ENCODE measurements at regions not wholly inside any gene's neighbourhood (a gene's known extent, or its start where the extent isn't known, plus 50 kb on each side); places are given as distances from the start of the nearest gene placed in this dataset.

DNA sequence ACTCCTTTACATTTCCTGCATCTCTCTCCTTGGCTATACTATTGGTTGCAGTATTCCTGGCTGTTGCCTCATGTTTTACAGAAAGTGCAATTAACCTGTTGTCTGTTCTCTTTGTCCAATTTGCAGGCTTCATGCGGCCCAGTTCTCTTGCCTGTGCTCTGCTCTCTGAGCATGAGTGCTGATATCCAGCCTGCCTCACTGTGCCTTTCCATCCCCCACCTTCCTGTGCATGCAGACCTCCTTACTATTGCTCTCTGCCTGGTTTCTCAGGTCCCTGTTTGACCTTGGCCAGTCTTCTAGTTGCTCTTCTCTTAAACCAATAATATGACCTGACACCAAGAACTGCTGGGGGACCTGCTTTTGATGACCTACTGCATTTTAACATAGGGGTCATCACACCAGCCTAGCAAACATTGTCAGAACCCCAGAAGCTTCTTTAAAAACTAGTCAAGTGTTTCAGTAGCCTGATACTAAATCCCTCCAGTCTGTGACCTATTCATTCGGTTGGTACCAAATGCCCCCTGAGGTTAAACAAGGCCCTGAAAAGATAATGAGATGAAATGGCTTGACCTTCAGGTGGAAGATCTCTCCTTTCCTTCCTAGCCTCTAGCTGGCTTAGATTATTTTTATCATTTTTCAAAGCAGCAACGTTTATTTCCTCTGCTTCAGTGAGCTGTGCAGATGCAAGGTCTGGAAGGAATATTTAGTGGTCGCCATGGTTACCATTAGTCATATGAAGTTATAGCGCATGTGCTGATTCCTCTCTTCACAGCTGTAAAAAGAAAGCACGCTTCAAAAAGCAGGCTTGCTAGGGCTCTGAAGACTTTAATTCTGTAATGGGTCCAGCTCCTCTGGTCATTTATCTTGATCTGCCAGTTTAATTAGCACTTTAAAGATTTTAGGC lies 216.5 kb downstream of the PHLDA1 start:
- no peaks in the 10 kb centered on the region for H3K9me3 ChIP-seq (ENCODE audit: control insufficient read depth in 3 of 3, low read length in 3 of 3)

DNA sequence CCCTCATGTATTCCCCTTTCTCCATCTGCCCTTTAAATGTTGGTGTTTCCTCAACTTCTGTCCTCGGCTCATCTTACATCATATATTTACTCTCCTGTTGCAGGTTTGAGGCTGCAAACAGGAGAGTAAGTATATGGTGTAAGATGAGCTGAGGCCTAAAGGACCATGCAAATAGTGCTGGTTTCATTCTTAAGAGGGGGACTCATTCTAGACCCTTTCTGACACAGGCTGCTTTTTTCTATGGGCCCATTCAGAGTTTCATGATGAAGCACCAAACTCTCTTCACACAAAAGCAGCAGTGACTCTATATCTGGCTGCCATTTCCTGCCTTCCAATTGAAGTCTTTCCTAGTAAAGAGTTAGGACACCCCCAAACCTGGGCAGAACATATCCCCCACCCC lies 218.5 kb downstream of the PHLDA1 start:
- Histone ChIP-seq H3K4me3 (ENCODE audit: low read length in 3 of 3) (no peak overlapping the region), H3K9me3 (ENCODE audit: control insufficient read depth in 3 of 3, low read length in 3 of 3) (no peaks in the 10 kb centered on the region), H3K27me3 (ENCODE audit: control insufficient read depth in 3 of 3, insufficient read depth in 3 of 3, low read length in 3 of 3) (no peaks in the 10 kb centered on the region), H3K27ac (ENCODE audit: low read depth, low read length) (no peak overlapping the region), H3K9ac (ENCODE audit: low read depth in 1 of 3, low read length in 3 of 3) (no peak overlapping the region), H3K4me1 (ENCODE audit: control insufficient read depth in 3 of 3, insufficient read depth in 3 of 3, low read length in 3 of 3) (peaks cover 0 to 18% (median 4%) of the 10 kb centered on the region in 3 donors), H3K36me3 (ENCODE audit: control insufficient read depth in 3 of 3, insufficient read depth in 3 of 3, low read length in 3 of 3) (no peaks in the 10 kb centered on the region)

More for the DNA sequence above, 216.5 kb downstream of the PHLDA1 start:
- Histone ChIP-seq H3K27me3 (ENCODE audit: control insufficient read depth in 3 of 3, insufficient read depth in 3 of 3, low read length in 3 of 3) (no peaks in the 10 kb centered on the region), H3K9ac (ENCODE audit: low read depth in 1 of 3, low read length in 3 of 3) (peak overlapping the region in 1 of 3 donors; percentile 17), H3K27ac (ENCODE audit: low read depth, low read length) (peak overlapping the region; percentile 28), H3K36me3 (ENCODE audit: control insufficient read depth in 3 of 3, insufficient read depth in 3 of 3, low read length in 3 of 3) (no peaks in the 10 kb centered on the region), H3K4me1 (ENCODE audit: control insufficient read depth in 3 of 3, insufficient read depth in 3 of 3, low read length in 3 of 3) (peaks cover 0 to 18% (median 4%) of the 10 kb centered on the region in 3 donors), H3K4me3 (ENCODE audit: low read length in 3 of 3) (no peak overlapping the region)

DNA sequence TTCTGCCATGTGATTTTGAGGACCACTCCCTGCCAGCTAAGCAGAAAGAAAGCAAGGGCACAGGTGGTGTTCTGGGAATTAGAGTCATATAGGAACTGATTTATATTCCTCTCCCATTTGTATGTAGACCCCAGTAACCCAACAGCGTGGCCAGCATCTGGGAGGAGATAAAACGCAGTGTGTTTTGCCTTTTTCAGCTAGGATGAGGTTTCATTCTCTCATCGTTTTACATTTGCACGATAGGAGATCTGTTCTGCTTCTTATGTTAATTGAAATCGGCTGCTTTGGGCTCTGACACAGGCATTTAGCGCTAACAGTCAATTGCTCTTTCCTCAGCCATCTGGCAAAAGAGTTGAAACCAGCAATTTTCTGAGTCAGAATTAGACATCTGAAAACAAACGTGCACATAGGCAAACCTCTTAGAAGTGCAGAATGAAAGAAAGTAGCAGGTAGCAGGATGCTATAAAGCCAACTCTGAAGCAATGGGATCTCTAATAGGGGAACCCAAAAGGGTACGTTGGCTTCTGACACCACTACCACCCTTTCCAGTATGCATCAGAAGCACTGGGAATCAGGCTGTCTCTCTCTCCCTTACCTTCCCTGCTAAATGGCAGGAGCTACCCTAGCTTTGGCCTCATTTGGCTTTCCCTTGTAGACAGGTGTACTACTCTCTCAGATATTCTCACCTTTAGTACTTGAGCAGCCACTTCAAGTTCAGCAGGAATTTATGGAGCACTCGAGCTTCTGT lies 219.1 kb downstream of the PHLDA1 start:
- H3K9me3 ChIP-seq (ENCODE audit: control insufficient read depth in 3 of 3, low read length in 3 of 3): no peaks in the 10 kb centered on the region
- H3K9ac ChIP-seq (ENCODE audit: low read depth in 1 of 3, low read length in 3 of 3): no peak overlapping the region
- H3K4me3 ChIP-seq (ENCODE audit: low read length in 3 of 3): no peak overlapping the region
- no peaks in the 10 kb centered on the region for H3K27me3 ChIP-seq (ENCODE audit: control insufficient read depth in 3 of 3, insufficient read depth in 3 of 3, low read length in 3 of 3)
- H3K36me3 ChIP-seq (ENCODE audit: control insufficient read depth in 3 of 3, insufficient read depth in 3 of 3, low read length in 3 of 3): no peaks in the 10 kb centered on the region
- H3K4me1 ChIP-seq (ENCODE audit: control insufficient read depth in 3 of 3, insufficient read depth in 3 of 3, low read length in 3 of 3): peaks cover 0 to 18% (median 4%) of the 10 kb centered on the region in 3 donors
- H3K27ac ChIP-seq (ENCODE audit: low read depth, low read length): no peak overlapping the region

DNA sequence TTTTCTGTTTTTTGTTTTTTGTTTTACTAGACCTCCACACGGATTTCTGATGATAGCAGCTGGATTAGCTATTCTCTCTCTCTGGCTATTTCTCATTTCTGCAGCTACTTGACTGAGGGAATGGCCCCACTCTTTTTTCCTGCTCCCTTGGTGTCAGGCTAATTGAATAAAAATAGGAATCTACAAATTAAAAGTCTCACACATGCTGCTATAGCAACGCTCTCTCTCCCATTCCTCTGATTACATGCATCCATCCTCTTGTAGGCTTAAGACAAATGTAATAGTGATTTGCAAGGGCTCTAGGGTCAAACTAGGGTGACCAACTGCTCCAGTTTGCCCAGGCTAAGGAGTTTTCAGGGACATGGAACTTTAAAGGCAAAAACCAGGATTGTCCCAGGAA lies 221.8 kb downstream of the PHLDA1 start:
- peaks cover 0 to 10% (median under 1%) of the 10 kb centered on the region in 3 donors for H3K4me1 ChIP-seq (ENCODE audit: control insufficient read depth in 3 of 3, insufficient read depth in 3 of 3, low read length in 3 of 3)
- no peaks in the 10 kb centered on the region for H3K36me3 ChIP-seq (ENCODE audit: control insufficient read depth in 3 of 3, insufficient read depth in 3 of 3, low read length in 3 of 3)
- no peak overlapping the region for H3K4me3 ChIP-seq (ENCODE audit: low read length in 3 of 3)
- H3K9me3 ChIP-seq (ENCODE audit: control insufficient read depth in 3 of 3, low read length in 3 of 3): no peaks in the 10 kb centered on the region
- H3K27me3 ChIP-seq (ENCODE audit: control insufficient read depth in 3 of 3, insufficient read depth in 3 of 3, low read length in 3 of 3): no peaks in the 10 kb centered on the region
- H3K9ac ChIP-seq (ENCODE audit: low read depth in 1 of 3, low read length in 3 of 3): no peak overlapping the region
- no peak overlapping the region for H3K27ac ChIP-seq (ENCODE audit: low read depth, low read length)

DNA sequence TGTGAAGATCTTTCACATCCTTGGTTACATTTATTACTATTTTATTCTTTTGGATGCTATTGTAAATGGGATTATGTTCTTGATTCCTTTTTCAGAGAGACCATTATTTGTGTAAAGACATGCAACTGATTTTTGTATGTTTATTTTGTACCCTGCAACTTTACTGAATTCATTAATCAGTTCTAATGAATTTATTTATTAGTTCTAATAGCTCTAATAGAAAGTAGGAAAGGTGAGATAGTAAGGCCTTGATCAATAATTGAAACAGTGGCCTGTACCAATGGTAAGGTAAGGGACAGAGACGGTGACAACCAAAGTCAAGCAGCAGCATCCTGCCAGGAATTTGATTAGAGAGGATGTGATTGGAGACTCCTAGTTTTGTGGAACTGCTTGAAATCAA lies 224.1 kb downstream of the PHLDA1 start:
- no peak overlapping the region for H3K27ac ChIP-seq (ENCODE audit: low read depth, low read length)
- H3K9me3 ChIP-seq (ENCODE audit: control insufficient read depth in 3 of 3, low read length in 3 of 3): no peaks in the 10 kb centered on the region
- H3K9ac ChIP-seq (ENCODE audit: low read depth in 1 of 3, low read length in 3 of 3): no peak overlapping the region
- H3K36me3 ChIP-seq (ENCODE audit: control insufficient read depth in 3 of 3, insufficient read depth in 3 of 3, low read length in 3 of 3): no peaks in the 10 kb centered on the region
- H3K4me3 ChIP-seq (ENCODE audit: low read length in 3 of 3): no peak overlapping the region
- peaks cover 0 to 5% (median 0%) of the 10 kb centered on the region in 3 donors for H3K4me1 ChIP-seq (ENCODE audit: control insufficient read depth in 3 of 3, insufficient read depth in 3 of 3, low read length in 3 of 3)
- no peaks in the 10 kb centered on the region for H3K27me3 ChIP-seq (ENCODE audit: control insufficient read depth in 3 of 3, insufficient read depth in 3 of 3, low read length in 3 of 3)

DNA sequence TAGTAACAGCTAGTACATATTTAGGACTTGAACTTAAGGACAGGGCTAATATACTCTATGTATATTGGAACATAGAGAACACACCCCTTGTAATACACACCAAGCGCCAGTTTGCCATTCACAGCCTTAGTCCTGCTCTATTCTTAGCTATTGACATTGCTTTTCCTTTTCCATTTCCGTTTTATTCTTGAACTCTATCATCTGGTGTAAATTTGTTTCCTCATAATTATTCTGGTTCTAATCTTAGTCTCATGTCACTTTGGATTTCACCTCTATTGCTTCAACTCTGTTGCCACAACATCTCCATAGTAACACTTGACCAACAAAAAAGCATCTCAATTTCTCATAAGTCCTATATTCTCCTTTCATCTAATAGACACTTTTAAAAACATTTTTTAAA lies 225.7 kb downstream of the PHLDA1 start:
- Histone ChIP-seq H3K36me3 (ENCODE audit: control insufficient read depth in 3 of 3, insufficient read depth in 3 of 3, low read length in 3 of 3) (no peaks in the 10 kb centered on the region), H3K4me3 (ENCODE audit: low read length in 3 of 3) (no peak overlapping the region), H3K9ac (ENCODE audit: low read depth in 1 of 3, low read length in 3 of 3) (no peak overlapping the region), H3K27me3 (ENCODE audit: control insufficient read depth in 3 of 3, insufficient read depth in 3 of 3, low read length in 3 of 3) (no peaks in the 10 kb centered on the region), H3K9me3 (ENCODE audit: control insufficient read depth in 3 of 3, low read length in 3 of 3) (no peaks in the 10 kb centered on the region), H3K4me1 (ENCODE audit: control insufficient read depth in 3 of 3, insufficient read depth in 3 of 3, low read length in 3 of 3) (no peaks in the 10 kb centered on the region), H3K27ac (ENCODE audit: low read depth, low read length) (peak overlapping the region; percentile 51)

DNA sequence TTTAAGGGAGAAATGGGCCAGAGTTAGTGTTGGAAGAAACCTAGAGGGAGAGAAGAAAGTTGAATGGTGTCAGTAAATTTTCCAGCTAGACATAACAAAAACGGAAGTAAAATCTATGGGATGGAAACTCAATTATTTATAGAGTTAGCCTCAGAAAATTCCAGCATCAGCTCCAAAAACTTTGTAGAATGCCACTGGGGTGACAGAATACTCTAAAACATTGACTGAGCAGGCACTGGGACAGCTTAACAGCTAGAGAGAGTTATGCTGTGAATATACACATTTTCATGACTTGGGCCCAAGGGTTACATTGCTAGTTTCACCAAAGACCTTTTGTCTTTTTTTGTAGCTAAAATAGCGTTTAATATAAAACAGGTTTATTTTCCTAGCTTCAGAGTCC lies 226.3 kb downstream of the PHLDA1 start:
- no peaks in the 10 kb centered on the region for H3K36me3 ChIP-seq (ENCODE audit: control insufficient read depth in 3 of 3, insufficient read depth in 3 of 3, low read length in 3 of 3)
- no peaks in the 10 kb centered on the region for H3K9me3 ChIP-seq (ENCODE audit: control insufficient read depth in 3 of 3, low read length in 3 of 3)
- no peaks in the 10 kb centered on the region for H3K4me1 ChIP-seq (ENCODE audit: control insufficient read depth in 3 of 3, insufficient read depth in 3 of 3, low read length in 3 of 3)
- no peak overlapping the region for H3K9ac ChIP-seq (ENCODE audit: low read depth in 1 of 3, low read length in 3 of 3)
- H3K27me3 ChIP-seq (ENCODE audit: control insufficient read depth in 3 of 3, insufficient read depth in 3 of 3, low read length in 3 of 3): no peaks in the 10 kb centered on the region
- H3K27ac ChIP-seq (ENCODE audit: low read depth, low read length): peak overlapping the region; percentile 51
- no peak overlapping the region for H3K4me3 ChIP-seq (ENCODE audit: low read length in 3 of 3)

DNA sequence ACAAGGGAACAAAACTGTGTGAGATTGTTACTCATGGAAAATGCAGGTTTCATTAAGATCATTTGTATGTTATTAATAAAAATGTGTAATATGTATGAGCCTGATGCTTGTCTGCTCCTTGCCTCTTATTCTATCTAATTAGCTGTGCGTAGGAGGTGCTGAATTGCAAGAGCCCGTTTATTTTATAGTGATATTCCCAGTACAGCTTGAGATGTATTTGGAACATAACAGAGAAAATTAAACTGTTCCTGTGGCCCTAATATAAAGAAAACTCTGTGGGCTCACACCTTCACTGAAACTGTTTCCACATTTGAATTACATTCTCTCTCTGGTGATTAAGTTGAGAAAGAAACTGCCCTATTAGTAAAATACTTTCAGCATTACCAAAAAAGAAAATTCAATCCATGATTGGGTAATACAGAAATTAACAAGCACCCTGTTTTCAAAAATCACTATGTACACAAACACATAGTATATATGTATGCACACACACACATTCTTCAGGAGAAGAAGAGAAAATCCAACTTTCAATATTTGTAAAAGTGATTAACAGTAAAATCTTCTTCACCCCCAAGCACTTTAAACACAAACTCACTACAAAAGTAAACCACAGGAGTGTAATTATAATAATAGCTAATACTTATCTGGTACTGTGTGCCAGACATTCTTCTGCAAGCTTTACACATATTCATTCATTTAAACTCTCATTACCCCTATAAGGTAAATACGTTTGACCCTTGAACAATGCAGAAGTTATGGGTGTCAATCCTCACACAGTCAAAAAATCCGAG lies 233.2 kb downstream of the PHLDA1 start:
- Histone ChIP-seq H3K27me3 (ENCODE audit: control insufficient read depth in 3 of 3, insufficient read depth in 3 of 3, low read length in 3 of 3) (no peaks in the 10 kb centered on the region), H3K4me3 (ENCODE audit: low read length in 3 of 3) (no peak overlapping the region), H3K9me3 (ENCODE audit: control insufficient read depth in 3 of 3, low read length in 3 of 3) (no peaks in the 10 kb centered on the region), H3K9ac (ENCODE audit: low read depth in 1 of 3, low read length in 3 of 3) (no peak overlapping the region), H3K36me3 (ENCODE audit: control insufficient read depth in 3 of 3, insufficient read depth in 3 of 3, low read length in 3 of 3) (no peaks in the 10 kb centered on the region), H3K4me1 (ENCODE audit: control insufficient read depth in 3 of 3, insufficient read depth in 3 of 3, low read length in 3 of 3) (no peaks in the 10 kb centered on the region), H3K27ac (ENCODE audit: low read depth, low read length) (no peak overlapping the region)

DNA sequence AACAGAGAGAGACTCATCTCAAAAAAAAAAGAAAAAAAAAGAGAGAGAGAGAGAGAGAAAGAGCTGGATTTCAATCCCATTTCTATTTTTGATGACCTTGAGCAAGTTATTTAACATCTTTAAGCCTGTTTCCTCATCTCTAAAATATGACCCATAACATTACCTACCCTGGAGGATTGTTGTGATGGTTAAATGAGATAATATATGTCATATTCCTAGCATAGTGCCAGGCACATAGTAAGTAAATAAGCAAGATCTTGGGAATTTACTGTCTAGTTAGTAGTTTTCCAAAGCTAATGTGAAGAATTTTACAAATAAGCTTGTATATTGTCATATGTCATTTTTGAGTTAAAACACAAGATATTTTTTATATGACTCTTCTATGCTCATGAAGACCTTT lies 236.5 kb downstream of the PHLDA1 start:
- H3K4me1 ChIP-seq (ENCODE audit: control insufficient read depth in 3 of 3, insufficient read depth in 3 of 3, low read length in 3 of 3): no peaks in the 10 kb centered on the region
- no peak overlapping the region for H3K4me3 ChIP-seq (ENCODE audit: low read length in 3 of 3)
- no peak overlapping the region for H3K9ac ChIP-seq (ENCODE audit: low read depth in 1 of 3, low read length in 3 of 3)
- no peaks in the 10 kb centered on the region for H3K27me3 ChIP-seq (ENCODE audit: control insufficient read depth in 3 of 3, insufficient read depth in 3 of 3, low read length in 3 of 3)
- no peaks in the 10 kb centered on the region for H3K36me3 ChIP-seq (ENCODE audit: control insufficient read depth in 3 of 3, insufficient read depth in 3 of 3, low read length in 3 of 3)
- H3K27ac ChIP-seq (ENCODE audit: low read depth, low read length): no peak overlapping the region
- H3K9me3 ChIP-seq (ENCODE audit: control insufficient read depth in 3 of 3, low read length in 3 of 3): no peaks in the 10 kb centered on the region
